ENCODE measurements at regions not wholly inside any gene's neighbourhood (a gene's known extent, or its start where the extent isn't known, plus 50 kb on each side); places are given as distances from the start of the nearest gene placed in this dataset.
"Not testable (repeated sequence)": the region's sequence is repeated elsewhere in the genome, so short reads cannot be mapped to it uniquely, and the experiment has no call there.

- no peaks in the 10 kb centered on the region for H3K4me1 Mint-ChIP-seq (ENCODE audit: unreplicated experiment)
- no peak overlapping the region for H3K4me3 Mint-ChIP-seq (ENCODE audit: unreplicated experiment)
- no peaks in the 10 kb centered on the region for H3K36me3 Mint-ChIP-seq (ENCODE audit: unreplicated experiment)
- no peak for DNase-seq (ENCODE audit: extremely low spot score, unreplicated experiment)
- H3K27ac Mint-ChIP-seq (ENCODE audit: unreplicated experiment), result no peak overlapping the region
- no peaks in the 10 kb centered on the region for H3K27me3 Mint-ChIP-seq (ENCODE audit: unreplicated experiment)
- TF ChIP-seq, protein P1, sequence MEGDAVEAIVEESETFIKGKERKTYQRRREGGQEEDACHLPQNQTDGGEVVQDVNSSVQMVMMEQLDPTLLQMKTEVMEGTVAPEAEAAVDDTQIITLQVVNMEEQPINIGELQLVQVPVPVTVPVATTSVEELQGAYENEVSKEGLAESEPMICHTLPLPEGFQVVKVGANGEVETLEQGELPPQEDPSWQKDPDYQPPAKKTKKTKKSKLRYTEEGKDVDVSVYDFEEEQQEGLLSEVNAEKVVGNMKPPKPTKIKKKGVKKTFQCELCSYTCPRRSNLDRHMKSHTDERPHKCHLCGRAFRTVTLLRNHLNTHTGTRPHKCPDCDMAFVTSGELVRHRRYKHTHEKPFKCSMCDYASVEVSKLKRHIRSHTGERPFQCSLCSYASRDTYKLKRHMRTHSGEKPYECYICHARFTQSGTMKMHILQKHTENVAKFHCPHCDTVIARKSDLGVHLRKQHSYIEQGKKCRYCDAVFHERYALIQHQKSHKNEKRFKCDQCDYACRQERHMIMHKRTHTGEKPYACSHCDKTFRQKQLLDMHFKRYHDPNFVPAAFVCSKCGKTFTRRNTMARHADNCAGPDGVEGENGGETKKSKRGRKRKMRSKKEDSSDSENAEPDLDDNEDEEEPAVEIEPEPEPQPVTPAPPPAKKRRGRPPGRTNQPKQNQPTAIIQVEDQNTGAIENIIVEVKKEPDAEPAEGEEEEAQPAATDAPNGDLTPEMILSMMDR (IDR thresholded peaks at IDR 0.05), result no peak
- H3K9me3 Mint-ChIP-seq (ENCODE audit: unreplicated experiment), result peaks cover 14% of the 10 kb centered on the region
These were observed 308.2 kb upstream of the HTR1E start for GRCh38 chr6:86629123-86629522.

- H3K9me3 Mint-ChIP-seq (ENCODE audit: unreplicated experiment), result peaks cover 32% of the 10 kb centered on the region
- H3K4me1 Mint-ChIP-seq (ENCODE audit: unreplicated experiment), result no peaks in the 10 kb centered on the region
- H3K36me3 Mint-ChIP-seq (ENCODE audit: unreplicated experiment), result no peaks in the 10 kb centered on the region
- DNase-seq (ENCODE audit: extremely low spot score, unreplicated experiment), result no peak
- H3K27me3 Mint-ChIP-seq (ENCODE audit: unreplicated experiment), result no peaks in the 10 kb centered on the region
- TF ChIP-seq, protein P1 (IDR thresholded peaks at IDR 0.05), result no peak
- H3K4me3 Mint-ChIP-seq (ENCODE audit: unreplicated experiment), result no peak overlapping the region
- H3K27ac Mint-ChIP-seq (ENCODE audit: unreplicated experiment), result no peak overlapping the region
These were observed 317.9 kb upstream of the HTR1E start for GRCh38 chr6:86619428-86619827.

GRCh38 chr6:86615299-86615698 lies 322.0 kb upstream of the HTR1E start:
- TF ChIP-seq, protein P1 (IDR thresholded peaks at IDR 0.05), result no peak
- DNase-seq (ENCODE audit: extremely low spot score, unreplicated experiment), result no peak
- Mint-ChIP-seq H3K4me3 (ENCODE audit: unreplicated experiment) (no peak overlapping the region), H3K9me3 (ENCODE audit: unreplicated experiment) (peaks cover 3% of the 10 kb centered on the region), H3K4me1 (ENCODE audit: unreplicated experiment) (no peaks in the 10 kb centered on the region), H3K27me3 (ENCODE audit: unreplicated experiment) (no peaks in the 10 kb centered on the region), H3K27ac (ENCODE audit: unreplicated experiment) (no peak overlapping the region), H3K36me3 (ENCODE audit: unreplicated experiment) (no peaks in the 10 kb centered on the region)

- Mint-ChIP-seq H3K9me3 (ENCODE audit: unreplicated experiment) (no peaks in the 10 kb centered on the region), H3K36me3 (ENCODE audit: unreplicated experiment) (no peaks in the 10 kb centered on the region), H3K4me1 (ENCODE audit: unreplicated experiment) (no peaks in the 10 kb centered on the region), H3K27ac (ENCODE audit: unreplicated experiment) (no peak overlapping the region), H3K27me3 (ENCODE audit: unreplicated experiment) (no peaks in the 10 kb centered on the region), H3K4me3 (ENCODE audit: unreplicated experiment) (no peak overlapping the region)
- no peak for DNase-seq (ENCODE audit: extremely low spot score, unreplicated experiment)
- TF ChIP-seq, protein P1 (IDR thresholded peaks at IDR 0.05), result no peak
These were observed 327.6 kb upstream of the HTR1E start for GRCh38 chr6:86609549-86610388.

GRCh38 chr6:86603364-86603763 lies 334.0 kb upstream of the HTR1E start:
- H3K4me1 Mint-ChIP-seq (ENCODE audit: unreplicated experiment); DNase-seq (ENCODE audit: extremely low spot score, unreplicated experiment); H3K4me3 Mint-ChIP-seq (ENCODE audit: unreplicated experiment); H3K9me3 Mint-ChIP-seq (ENCODE audit: unreplicated experiment); H3K27ac Mint-ChIP-seq (ENCODE audit: unreplicated experiment); H3K36me3 Mint-ChIP-seq (ENCODE audit: unreplicated experiment); H3K27me3 Mint-ChIP-seq (ENCODE audit: unreplicated experiment): not testable (repeated sequence)

DNA sequence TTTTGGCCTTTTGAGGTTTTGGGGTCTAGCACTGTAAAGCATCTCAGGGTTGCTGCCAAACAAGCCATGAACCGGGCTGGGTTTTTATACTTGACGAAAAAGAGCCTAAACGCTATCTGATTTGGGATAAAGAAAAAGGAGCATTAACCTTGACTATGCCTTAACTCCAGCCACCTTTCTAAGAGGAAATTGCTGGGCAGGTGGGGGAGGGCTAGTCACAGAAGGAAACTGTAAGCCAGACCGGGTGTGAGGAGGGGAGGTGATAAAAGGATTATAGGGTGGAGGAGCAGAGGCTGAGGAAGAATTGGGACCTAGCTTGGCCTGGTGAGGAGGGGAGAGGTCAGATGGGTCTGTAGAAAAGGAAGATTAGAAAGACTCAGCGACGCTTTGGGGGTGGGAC lies 335.2 kb upstream of the HTR1E start:
- not testable (repeated sequence) for H3K36me3 Mint-ChIP-seq (ENCODE audit: unreplicated experiment); H3K27ac Mint-ChIP-seq (ENCODE audit: unreplicated experiment); H3K4me1 Mint-ChIP-seq (ENCODE audit: unreplicated experiment); H3K27me3 Mint-ChIP-seq (ENCODE audit: unreplicated experiment); H3K9me3 Mint-ChIP-seq (ENCODE audit: unreplicated experiment); H3K4me3 Mint-ChIP-seq (ENCODE audit: unreplicated experiment); DNase-seq (ENCODE audit: extremely low spot score, unreplicated experiment)

DNA sequence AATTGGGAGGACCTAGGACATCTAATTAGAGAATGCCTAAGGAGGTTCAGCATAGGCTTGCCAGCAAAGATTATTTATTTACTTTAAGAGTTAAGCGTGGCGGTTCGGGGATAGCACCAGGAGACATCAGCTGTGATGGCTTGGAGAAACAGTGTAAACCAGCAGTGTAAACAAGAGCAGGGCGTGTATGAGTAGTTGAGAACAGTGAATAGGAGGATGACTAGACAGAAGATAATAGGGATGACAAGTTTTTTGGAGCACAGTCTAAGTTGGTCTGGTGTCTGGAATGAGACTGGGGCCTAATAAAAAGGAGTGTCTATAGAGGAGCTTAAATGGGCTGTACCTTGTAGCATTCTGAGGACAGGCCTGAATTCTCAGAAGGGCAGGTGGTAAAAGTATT lies 338.4 kb upstream of the HTR1E start:
- not testable (repeated sequence) for H3K9me3 Mint-ChIP-seq (ENCODE audit: unreplicated experiment); DNase-seq (ENCODE audit: extremely low spot score, unreplicated experiment); H3K4me1 Mint-ChIP-seq (ENCODE audit: unreplicated experiment); H3K27ac Mint-ChIP-seq (ENCODE audit: unreplicated experiment); H3K27me3 Mint-ChIP-seq (ENCODE audit: unreplicated experiment); H3K36me3 Mint-ChIP-seq (ENCODE audit: unreplicated experiment); H3K4me3 Mint-ChIP-seq (ENCODE audit: unreplicated experiment)
